ENCODE measurements at regions not wholly inside any gene's neighbourhood (a gene's known extent, or its start where the extent isn't known, plus 50 kb on each side); places are given as distances from the start of the nearest gene placed in this dataset.

- Histone ChIP-seq H2AFZ (ENCODE audit: low read length) (no peak overlapping the region), H3K36me3 (replicated peaks in 1 of 2; ENCODE audit: control insufficient read depth in 1 of 2, insufficient read depth in 2 of 2, low read length in 2 of 2) (no peaks in the 10 kb centered on the region), H3K9ac (ENCODE audit: insufficient read depth, low read depth, low read length) (peak overlapping the region; percentile 35; the same call in 1 of the 2 replicates), H3K79me2 (ENCODE audit: insufficient read depth, low read length) (peaks cover 5% of the 10 kb centered on the region), H3K4me3 (replicated peaks in 1 of 3; ENCODE audit: insufficient read depth in 1 of 3, low read depth in 2 of 3, low read length in 3 of 3) (peak overlapping the region; percentile 0 to 37 (median 35); a peak in 4 of 6 replicates), H3K27me3 (ENCODE audit: control insufficient read depth in 1 of 2, insufficient read depth in 2 of 2, low read length in 2 of 2) (no peaks in the 10 kb centered on the region), H4K20me1 (ENCODE audit: insufficient read depth, low read length) (no peaks in the 10 kb centered on the region), H3K4me2 (ENCODE audit: low read depth, low read length) (peak overlapping the region; percentile 64), H3K9me3 (ENCODE audit: low read length) (peaks cover 9% of the 10 kb centered on the region), H3K4me1 (ENCODE audit: insufficient read depth, low read length) (peaks cover 80% of the 10 kb centered on the region), H3K27ac (ENCODE audit: extremely low read length, insufficient read depth, low read length) (peak overlapping the region; percentile 71)
- in situ Hi-C loops (cut with HindIII; ENCODE audit: extremely low pct_ligation_motif_present, low pct_unique_long_range_greater_than_20kb), result no loop called here
- FAIRE-seq (no peak), DNase-seq (ENCODE audit: low spot score) (no peak), ATAC-seq (peak; percentile 43; the same call in 1 of the 3 replicates)
- WGBS (ENCODE audit: low lambda C conversion rate), result 18% methylated on average over 3 of the region's 3 CpGs
- POLR2A ChIA-PET, result interaction anchor here (0.9 to 7.1 kb wide), 12 partner anchors 10 to 104 kb away, joined by 3 to 59 read pairs (median 6); partner anchors contain the start of gene EML4
- CTCF ChIA-PET (ENCODE audit: low intra/inter-chr PET ratio, low total read pairs), result no interaction called here
- BruUV-seq (replicated peaks), result no TSS peak
- intact Hi-C loops (cut with micrococcal nuclease; ENCODE audit: unreplicated experiment), result loop anchor here (1.0 kb wide), 1 partner anchor 11 kb away; no protein-coding TSS in a partner anchor
- no peak for TF ChIP-seq ZNF563 (CRISPR knock-in tag; IDR thresholded peaks at IDR 0.05)
- no peak for TF ChIP-seq TERF1 (CRISPR knock-in tag; IDR thresholded peaks at IDR 0.05)
- TF ChIP-seq AGO1 (IDR thresholded peaks at IDR 0.05; ENCODE audit: low read depth, low read length, poor library complexity, severe bottlenecking), result no peak
- TF ChIP-seq PHF21A (CRISPR knock-in tag; IDR thresholded peaks at IDR 0.05), result no peak; the same call in 1 of the 2 replicates
- TF ChIP-seq ZNF446 (CRISPR knock-in tag; IDR thresholded peaks at IDR 0.05), result no peak
- no peak for TF ChIP-seq PITX1 (CRISPR knock-in tag; IDR thresholded peaks at IDR 0.05)
- no peak for TF ChIP-seq MTF1 (CRISPR knock-in tag; IDR thresholded peaks at IDR 0.05)
- no peak for TF ChIP-seq ZNF609 (CRISPR knock-in tag; IDR thresholded peaks at IDR 0.05; ENCODE audit: borderline replicate concordance)
- no peak for TF ChIP-seq SETDB1 (CRISPR knock-in tag; IDR thresholded peaks at IDR 0.05; ENCODE audit: borderline replicate concordance)
- no peak for TF ChIP-seq ZBTB49 (CRISPR knock-in tag; IDR thresholded peaks at IDR 0.05; ENCODE audit: borderline replicate concordance)
- no peak for TF ChIP-seq ZNF644 (CRISPR knock-in tag; IDR thresholded peaks at IDR 0.05; ENCODE audit: low read depth)
- TF ChIP-seq ATF4 (CRISPR knock-in tag; IDR thresholded peaks at IDR 0.05), result peak in 1 of 2 experiments; percentile 10; a peak in 1 of 4 replicates
- TF ChIP-seq MXI1 (IDR thresholded peaks at IDR 0.05; ENCODE audit: borderline replicate concordance, low read depth, low read length), result no peak
- no peak for TF ChIP-seq KDM1A (CRISPR knock-in tag; IDR thresholded peaks at IDR 0.05)
Measured at GRCh38 chr2:42117182-42117579, 52.0 kb upstream of the EML4 start.

Measured in HepG2 (cell line).